ENCODE measurements at regions not wholly inside any gene's neighbourhood (a gene's known extent, or its start where the extent isn't known, plus 50 kb on each side); places are given as distances from the start of the nearest gene placed in this dataset.
"Not testable (repeated sequence)": the region's sequence is repeated elsewhere in the genome, so short reads cannot be mapped to it uniquely, and the experiment has no call there.

- DNase-seq (ENCODE audit: extremely low read depth, low read depth, low spot score), result no peak
Measured at GRCh38 chr2:35199298-35199697, 1156.3 kb upstream of the CRIM1 start.

- DNase-seq (ENCODE audit: extremely low read depth, low read depth, low spot score), result no peak
Measured at GRCh38 chr2:35185861-35186412, 1169.6 kb upstream of the CRIM1 start.

- no peak for DNase-seq (ENCODE audit: extremely low read depth, low read depth, low spot score)
Measured at GRCh38 chr2:35184471-35184870, 1171.1 kb upstream of the CRIM1 start.

- not testable (repeated sequence) for DNase-seq (ENCODE audit: extremely low read depth, low read depth, low spot score)
Measured at GRCh38 chr2:35176726-35177125, 1178.9 kb upstream of the CRIM1 start.

- DNase-seq (ENCODE audit: extremely low read depth, low read depth, low spot score), result no peak
Measured at GRCh38 chr2:35174845-35175244, 1180.7 kb upstream of the CRIM1 start.

GRCh38 chr2:35172687-35173086 is 1182.9 kb upstream of the CRIM1 start:
- no peak for DNase-seq (ENCODE audit: extremely low read depth, low read depth, low spot score)

- DNase-seq (ENCODE audit: extremely low read depth, low read depth, low spot score), result no peak
Measured at GRCh38 chr2:35168351-35168750, 1187.2 kb upstream of the CRIM1 start.

- DNase-seq (ENCODE audit: extremely low read depth, low read depth, low spot score), result no peak
Measured at GRCh38 chr2:35163948-35164347, 1191.6 kb upstream of the CRIM1 start.

- DNase-seq (ENCODE audit: extremely low read depth, low read depth, low spot score), result no peak
Measured at GRCh38 chr2:35160871-35161270, 1194.7 kb upstream of the CRIM1 start.

GRCh38 chr2:35125871-35126270 is 1229.7 kb upstream of the CRIM1 start:
- no peak for DNase-seq (ENCODE audit: extremely low read depth, low read depth, low spot score)

- no peak for DNase-seq (ENCODE audit: extremely low read depth, low read depth, low spot score)
Measured at GRCh38 chr2:35125278-35125677, 1230.3 kb upstream of the CRIM1 start.

- DNase-seq (ENCODE audit: extremely low read depth, low read depth, low spot score), result no peak
Measured at GRCh38 chr2:35116151-35116550, 1239.4 kb upstream of the CRIM1 start.

GRCh38 chr2:35114765-35115164 is 1240.8 kb upstream of the CRIM1 start:
- no peak for DNase-seq (ENCODE audit: extremely low read depth, low read depth, low spot score)

- DNase-seq (ENCODE audit: extremely low read depth, low read depth, low spot score), result not testable (repeated sequence)
Measured at GRCh38 chr2:35112367-35112766, 1243.2 kb upstream of the CRIM1 start.

GRCh38 chr2:35104309-35104708 is 1251.3 kb upstream of the CRIM1 start:
- DNase-seq (ENCODE audit: extremely low read depth, low read depth, low spot score), result no peak

- no peak for DNase-seq (ENCODE audit: extremely low read depth, low read depth, low spot score)
Measured at GRCh38 chr2:35099342-35099741, 1256.2 kb upstream of the CRIM1 start.

- DNase-seq (ENCODE audit: extremely low read depth, low read depth, low spot score), result no peak
Measured at GRCh38 chr2:35082072-35082471, 1273.5 kb upstream of the CRIM1 start.

GRCh38 chr2:35081622-35082015 is 1274.0 kb upstream of the CRIM1 start:
- no peak for DNase-seq (ENCODE audit: extremely low read depth, low read depth, low spot score)

GRCh38 chr2:35081001-35081621 is 1274.5 kb upstream of the CRIM1 start:
- no peak for DNase-seq (ENCODE audit: extremely low read depth, low read depth, low spot score)

GRCh38 chr2:35080231-35080910 is 1275.2 kb upstream of the CRIM1 start:
- DNase-seq (ENCODE audit: extremely low read depth, low read depth, low spot score), result no peak

GRCh38 chr2:35067420-35067819 is 1288.2 kb upstream of the CRIM1 start:
- DNase-seq (ENCODE audit: extremely low read depth, low read depth, low spot score), result no peak

GRCh38 chr2:35063836-35064235 is 1291.7 kb upstream of the CRIM1 start:
- DNase-seq (ENCODE audit: extremely low read depth, low read depth, low spot score), result no peak

Measured in glomerular endothelial cell (primary cell).